BJ (cell line): ENCODE measurements at regions not wholly inside any gene's neighbourhood (a gene's known extent, or its start where the extent isn't known, plus 50 kb on each side); places are given as distances from the start of the nearest gene placed in this dataset.

Source experiments
- CTCF ChIA-PET: fragments of 350-600 bp; formaldehyde crosslinking; extraction: SDS; loops from one replicate; lab custom pipeline; 2021; ENCODE audit warnings: antibody characterized with exemption, inconsistent platforms; lab: Yijun Ruan, JAX
- POLR2A ChIA-PET: fragments of 300-600 bp; sonication (Branson Sonifier 250); formaldehyde crosslinking; extraction: SDS; loops from one replicate; lab custom pipeline; 2021; ENCODE audit warnings: antibody characterized with exemption; lab: Charles Lee
- DNase-seq: peaks from one replicate; pipeline ENCODE4 v3.0.0-alpha.2; 2011; ENCODE audit warnings: low read depth
- H3K27me3 ChIP-seq: 2 replicates; pipeline ENCODE4 v1.6.0; 2011; ENCODE audit warnings: low read length; ENCODE audit not compliant: control insufficient read depth, insufficient read depth
- H3K36me3 ChIP-seq: 2 replicates; pipeline ENCODE4 v1.5.1; 2011; ENCODE audit warnings: low read length; ENCODE audit not compliant: control insufficient read depth, insufficient read depth
- H3K4me3 ChIP-seq: 2 replicates; pipeline ENCODE4 v1.5.1; 2011; ENCODE audit warnings: low read depth, mild to moderate bottlenecking, control low read depth, low read length
- TF ChIP-seq, protein P1 (sequence below): IDR thresholded peaks from 2 replicates; pipeline ENCODE4 v1.5.1; 2011; ENCODE audit warnings: low read depth, mild to moderate bottlenecking, control low read depth, inconsistent platforms, low read length, moderate library complexity; ENCODE audit not compliant: insufficient read depth

- Histone ChIP-seq H3K36me3 (no peaks in the 10 kb centered on the region), H3K4me3 (no peak overlapping the region), H3K27me3 (no peaks in the 10 kb centered on the region)
- no peak for DNase-seq
- ChIA-PET POLR2A (no interaction called here), CTCF (interaction anchor here (0.7 to 0.9 kb wide), 3 partner anchors 16 to 157 kb away, joined by 3 read pairs; no protein-coding TSS in a partner anchor)
- TF ChIP-seq, protein P1, sequence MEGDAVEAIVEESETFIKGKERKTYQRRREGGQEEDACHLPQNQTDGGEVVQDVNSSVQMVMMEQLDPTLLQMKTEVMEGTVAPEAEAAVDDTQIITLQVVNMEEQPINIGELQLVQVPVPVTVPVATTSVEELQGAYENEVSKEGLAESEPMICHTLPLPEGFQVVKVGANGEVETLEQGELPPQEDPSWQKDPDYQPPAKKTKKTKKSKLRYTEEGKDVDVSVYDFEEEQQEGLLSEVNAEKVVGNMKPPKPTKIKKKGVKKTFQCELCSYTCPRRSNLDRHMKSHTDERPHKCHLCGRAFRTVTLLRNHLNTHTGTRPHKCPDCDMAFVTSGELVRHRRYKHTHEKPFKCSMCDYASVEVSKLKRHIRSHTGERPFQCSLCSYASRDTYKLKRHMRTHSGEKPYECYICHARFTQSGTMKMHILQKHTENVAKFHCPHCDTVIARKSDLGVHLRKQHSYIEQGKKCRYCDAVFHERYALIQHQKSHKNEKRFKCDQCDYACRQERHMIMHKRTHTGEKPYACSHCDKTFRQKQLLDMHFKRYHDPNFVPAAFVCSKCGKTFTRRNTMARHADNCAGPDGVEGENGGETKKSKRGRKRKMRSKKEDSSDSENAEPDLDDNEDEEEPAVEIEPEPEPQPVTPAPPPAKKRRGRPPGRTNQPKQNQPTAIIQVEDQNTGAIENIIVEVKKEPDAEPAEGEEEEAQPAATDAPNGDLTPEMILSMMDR, result no peak
Measured at GRCh38 chr3:87498358-87499080, 222.1 kb upstream of the POU1F1 start.

DNA sequence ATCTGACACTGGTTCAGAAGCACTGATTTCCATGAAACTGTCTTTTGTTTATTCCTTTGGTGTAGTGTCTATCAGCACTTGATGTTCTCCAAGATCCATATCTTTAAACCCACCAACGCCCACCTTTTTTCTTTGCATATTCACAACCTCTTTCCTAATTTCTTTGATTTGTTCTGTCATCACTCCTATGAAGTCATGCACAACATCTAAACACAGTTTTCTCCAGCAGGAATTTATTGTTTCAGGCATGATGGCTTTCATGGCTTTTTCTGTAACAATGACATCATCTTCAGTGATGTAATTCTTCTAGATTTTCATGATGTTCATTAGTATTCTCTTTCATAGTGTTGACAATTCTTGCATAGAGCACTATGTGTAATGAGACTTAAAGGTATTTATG, 219.6 kb upstream of the POU1F1 start:
- DNase-seq, result no peak
- POLR2A ChIA-PET, result no interaction called here

DNA sequence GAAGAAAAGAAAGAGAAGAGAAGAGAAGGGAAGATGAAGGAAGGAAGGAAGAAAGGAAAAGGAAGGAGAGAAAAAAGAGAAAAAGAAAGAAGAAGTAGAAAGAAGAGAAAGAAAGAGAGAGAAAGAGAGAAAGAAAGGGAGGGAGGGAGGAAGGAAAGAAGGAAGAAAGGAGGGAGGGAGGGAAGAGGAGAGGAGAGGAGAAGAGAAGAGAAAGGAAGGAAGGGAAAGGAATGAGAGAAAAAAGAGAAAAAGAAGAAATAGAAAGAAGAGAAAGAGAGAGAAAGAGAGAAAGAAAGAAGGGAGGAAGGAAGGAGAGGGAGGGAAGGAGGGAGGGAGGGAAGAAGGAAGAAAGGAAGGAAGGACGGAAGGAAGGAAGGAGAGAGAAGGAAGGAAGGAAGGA, 217.9 kb upstream of the POU1F1 start:
- POLR2A ChIA-PET, result no interaction called here
- Histone ChIP-seq H3K27me3 (no peaks in the 10 kb centered on the region), H3K36me3 (no peaks in the 10 kb centered on the region), H3K4me3 (no peak overlapping the region)
- CTCF ChIA-PET, result no interaction called here
- TF ChIP-seq, protein P1, result no peak
- no peak for DNase-seq

More for the DNA sequence above, 219.6 kb upstream of the POU1F1 start:
- Histone ChIP-seq H3K4me3 (no peak overlapping the region), H3K36me3 (no peaks in the 10 kb centered on the region), H3K27me3 (no peaks in the 10 kb centered on the region)
- TF ChIP-seq, protein P1, result no peak
- CTCF ChIA-PET, result interaction anchor here (0.6 kb wide), 1 partner anchor 145 kb away, joined by 3 read pairs; no protein-coding TSS in a partner anchor

DNA sequence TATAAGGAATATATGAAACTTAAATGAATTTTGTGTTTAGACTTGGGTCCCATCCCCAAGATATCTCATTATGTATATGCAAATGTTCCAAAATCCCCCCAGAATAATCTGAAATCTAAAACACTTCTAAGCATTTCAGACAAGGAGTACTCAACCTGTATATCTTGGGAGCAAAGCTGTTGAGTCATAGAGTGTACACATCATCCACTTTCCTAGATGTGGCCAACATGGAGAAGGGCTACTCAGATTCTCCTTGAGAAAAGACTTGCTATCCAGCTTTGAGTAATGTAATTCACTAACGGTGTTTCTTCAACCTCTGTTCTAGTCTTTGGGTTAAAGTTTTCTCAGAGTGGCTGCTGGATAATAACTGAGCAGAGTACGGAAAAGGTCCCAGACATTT, 215.5 kb upstream of the POU1F1 start:
- no peaks in the 10 kb centered on the region for H3K36me3 ChIP-seq
- CTCF ChIA-PET, result interaction anchor here (0.6 to 1.0 kb wide), 2 partner anchors 10 to 389 kb away, joined by 3 read pairs; no protein-coding TSS in a partner anchor
- POLR2A ChIA-PET, result no interaction called here
- H3K4me3 ChIP-seq, result no peak overlapping the region
- no peaks in the 10 kb centered on the region for H3K27me3 ChIP-seq
- DNase-seq, result no peak
- TF ChIP-seq, protein P1, result no peak

GRCh38 chr3:87489892-87490291, 213.5 kb upstream of the POU1F1 start:
- Histone ChIP-seq H3K4me3 (no peak overlapping the region), H3K36me3 (no peaks in the 10 kb centered on the region), H3K27me3 (no peaks in the 10 kb centered on the region)
- ChIA-PET CTCF (interaction anchor here (1.0 kb wide), 1 partner anchor 13 kb away, joined by 3 read pairs; no protein-coding TSS in a partner anchor), POLR2A (no interaction called here)
- TF ChIP-seq, protein P1, result no peak
- DNase-seq, result no peak
